HG03097 (cell line): ENCODE measurements at regions not wholly inside any gene's neighbourhood (a gene's known extent, or its start where the extent isn't known, plus 50 kb on each side); places are given as distances from the start of the nearest gene placed in this dataset.
A peak's percentile ranks its signal among the peaks of the same experiment; 100 is the strongest.
"Not testable (repeated sequence)": the region's sequence is repeated elsewhere in the genome, so short reads cannot be mapped to it uniquely, and the experiment has no call there.

Experiments
- ATAC-seq: cut with Tn5 transposase; IDR thresholded peaks from one replicate; pipeline ENCODE4 v1.9.1; 2021; ENCODE audit not compliant: unreplicated experiment, low FRiP score

DNA sequence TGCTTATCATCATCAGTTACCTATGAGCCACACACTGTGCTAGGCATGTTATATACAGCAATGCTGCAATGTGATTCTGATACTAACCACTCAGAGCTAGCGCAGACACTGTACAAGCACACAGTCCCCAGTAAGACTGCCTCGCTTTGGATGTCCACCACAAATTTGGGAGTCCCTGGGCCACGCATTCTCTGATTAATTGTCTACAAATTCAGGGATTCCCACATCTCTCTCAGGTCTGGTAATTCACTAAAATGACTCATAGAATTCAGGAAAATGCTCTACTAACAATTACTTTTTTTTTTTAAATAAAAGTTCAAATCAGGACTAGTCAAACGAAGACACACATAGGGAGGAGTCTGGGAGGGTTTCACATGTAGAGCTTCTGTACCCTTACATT, 652.1 kb upstream of the AADAT start:
- no peak for ATAC-seq

DNA sequence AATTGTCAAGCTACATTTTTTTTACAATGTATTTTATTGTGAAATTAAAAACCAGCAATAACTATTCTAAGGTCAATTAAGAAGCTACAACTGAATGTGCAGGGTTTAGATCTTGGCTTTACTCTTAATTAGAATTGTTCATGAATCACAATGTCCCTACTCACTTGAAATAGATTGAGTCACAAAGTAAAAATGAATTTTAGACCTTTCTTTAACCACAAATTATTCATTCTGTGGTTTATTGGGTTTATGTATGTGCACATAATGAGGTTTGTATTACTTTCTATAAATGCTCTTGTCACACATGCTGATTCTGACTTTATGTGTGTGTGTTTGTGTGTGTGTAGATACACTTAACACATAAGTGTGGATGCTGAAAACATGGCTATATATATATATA, 647.0 kb upstream of the AADAT start:
- ATAC-seq = no peak

DNA sequence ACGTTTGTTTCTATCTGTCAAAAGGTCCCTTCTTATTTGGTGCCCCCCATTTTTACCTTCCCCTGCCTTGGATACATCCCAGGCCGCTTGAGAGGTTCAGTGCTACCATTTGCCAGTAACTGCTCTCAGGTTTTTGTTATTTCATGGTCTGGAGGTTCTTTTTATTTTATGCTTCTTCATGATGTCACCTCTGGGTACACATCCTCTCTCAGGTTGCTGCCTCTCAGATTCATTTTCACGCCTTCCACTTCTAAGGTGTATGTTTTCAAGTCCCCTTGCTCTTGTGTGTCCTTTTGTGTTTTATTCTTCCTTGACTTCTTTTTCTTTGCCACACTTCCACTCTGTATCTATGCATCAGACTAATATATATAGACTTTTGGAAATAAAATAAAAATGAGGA, 640.1 kb upstream of the AADAT start:
- no peak for ATAC-seq

DNA sequence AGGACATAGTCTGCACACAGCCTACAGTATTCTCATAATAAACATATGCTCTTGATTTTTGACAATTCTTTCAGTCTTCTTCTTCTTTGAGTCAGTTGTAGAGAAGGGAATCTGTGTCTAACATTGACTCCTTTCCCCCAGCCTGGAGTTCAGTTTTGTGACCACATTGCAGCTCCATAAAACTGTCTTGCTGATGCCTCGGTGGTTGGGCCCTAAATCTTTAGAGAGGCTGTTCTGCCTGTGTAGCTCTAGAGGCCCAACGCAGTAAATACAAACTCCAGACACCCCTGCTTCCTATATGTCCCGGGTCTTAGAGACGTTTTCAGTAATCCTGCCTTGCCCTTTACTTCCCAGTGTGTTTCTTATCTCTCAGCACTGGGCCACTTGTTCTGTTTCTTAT, 639.5 kb upstream of the AADAT start:
- ATAC-seq = no peak

DNA sequence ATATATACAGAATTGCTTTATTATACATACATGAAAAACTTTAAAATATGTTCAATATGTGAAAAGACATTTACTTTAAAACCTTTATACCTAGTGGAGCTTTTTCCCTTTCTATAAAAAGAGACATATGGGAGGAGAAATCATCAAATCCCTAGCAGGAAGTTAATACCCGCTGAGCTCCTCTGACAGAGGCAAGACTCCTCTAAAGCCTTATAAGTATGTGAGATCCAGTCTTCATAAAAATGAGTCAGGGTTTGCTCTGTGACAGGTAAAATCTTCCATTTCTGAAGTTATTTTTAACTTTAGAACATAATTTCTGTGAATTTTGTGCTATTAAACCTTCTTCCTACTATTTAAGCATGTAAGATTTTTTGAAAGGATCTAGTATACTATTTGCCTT, 634.4 kb upstream of the AADAT start:
- no peak for ATAC-seq

DNA sequence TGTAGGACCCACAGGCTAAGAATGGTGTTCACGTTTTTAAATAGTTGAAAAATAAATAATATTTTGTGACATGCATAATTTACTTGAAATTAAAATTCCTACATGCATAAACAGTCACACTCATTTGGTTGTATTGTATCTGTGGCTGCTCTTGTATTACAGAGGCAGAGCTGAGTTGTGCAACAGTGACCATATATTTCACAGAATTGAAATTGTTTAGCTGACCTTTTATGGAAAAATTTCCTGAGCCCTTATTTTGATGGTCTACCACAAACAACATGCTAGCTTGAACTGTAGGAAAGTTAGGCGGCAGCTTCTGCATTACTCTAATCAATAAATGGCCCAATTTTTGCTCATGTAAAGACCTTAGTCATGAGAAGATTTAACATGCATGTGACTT, 633.4 kb upstream of the AADAT start:
- ATAC-seq = no peak

DNA sequence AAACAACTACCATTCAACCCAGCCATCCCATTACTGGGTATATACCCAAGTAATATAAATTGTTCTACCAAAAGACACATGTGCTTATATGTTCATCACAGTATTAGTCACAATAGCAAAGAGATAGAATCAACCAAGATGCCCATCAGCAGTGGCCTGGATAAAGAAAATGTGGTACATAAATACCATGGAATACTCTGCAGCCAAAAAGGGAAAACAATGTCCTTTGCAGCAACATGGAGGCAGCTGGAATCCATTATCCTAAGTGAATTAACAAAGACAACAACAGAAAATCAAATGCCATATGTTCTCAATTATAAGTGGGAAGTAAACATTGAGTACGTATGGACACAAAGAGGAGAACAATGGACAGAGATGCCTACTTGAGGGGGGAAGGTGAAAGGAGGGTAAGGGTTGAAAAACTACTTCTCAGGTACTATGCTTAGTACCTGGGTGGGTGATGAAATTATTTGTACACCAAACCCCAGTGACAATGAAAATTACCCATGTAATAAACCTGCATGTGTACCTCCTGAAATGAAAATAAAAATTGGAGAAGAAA, 632.1 kb upstream of the AADAT start:
- ATAC-seq = no peak

DNA sequence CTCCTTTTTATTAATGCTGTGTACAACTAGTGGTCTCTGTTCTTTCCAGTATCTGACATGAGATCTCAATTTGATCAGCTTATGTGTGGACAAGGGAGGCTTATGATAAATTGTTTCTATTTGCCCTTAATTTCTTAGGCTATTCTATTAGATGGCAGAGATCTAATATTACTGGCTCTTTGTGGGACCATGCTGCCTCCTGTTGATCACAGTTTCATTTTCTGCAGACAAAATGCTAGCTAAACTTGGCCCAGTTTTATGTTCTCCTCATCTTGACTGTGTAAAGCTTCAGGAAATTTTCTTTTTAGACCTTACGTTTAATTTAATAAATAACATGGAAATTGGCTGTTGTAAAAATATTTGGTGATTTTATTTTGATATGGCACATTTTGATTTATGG, 627.1 kb upstream of the AADAT start:
- ATAC-seq = no peak

DNA sequence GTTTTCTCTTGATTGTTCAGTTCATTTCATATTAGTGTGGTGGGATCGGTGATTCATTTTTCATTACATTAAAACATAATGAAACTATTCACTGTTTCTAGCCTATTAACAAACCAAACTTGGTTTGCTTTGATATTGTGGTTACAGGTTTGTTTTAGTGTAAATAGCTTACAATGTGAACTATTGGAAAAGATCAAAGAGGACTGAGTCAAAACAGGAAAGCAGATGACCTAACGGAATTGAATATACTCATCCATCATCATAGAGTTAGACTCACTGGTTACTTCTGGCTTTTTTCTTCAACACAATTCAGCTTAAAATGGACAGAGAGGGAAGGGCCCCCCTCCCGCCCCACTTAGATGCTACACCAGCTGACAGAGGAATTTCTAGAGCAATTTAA, 616.2 kb upstream of the AADAT start:
- ATAC-seq = no peak

DNA sequence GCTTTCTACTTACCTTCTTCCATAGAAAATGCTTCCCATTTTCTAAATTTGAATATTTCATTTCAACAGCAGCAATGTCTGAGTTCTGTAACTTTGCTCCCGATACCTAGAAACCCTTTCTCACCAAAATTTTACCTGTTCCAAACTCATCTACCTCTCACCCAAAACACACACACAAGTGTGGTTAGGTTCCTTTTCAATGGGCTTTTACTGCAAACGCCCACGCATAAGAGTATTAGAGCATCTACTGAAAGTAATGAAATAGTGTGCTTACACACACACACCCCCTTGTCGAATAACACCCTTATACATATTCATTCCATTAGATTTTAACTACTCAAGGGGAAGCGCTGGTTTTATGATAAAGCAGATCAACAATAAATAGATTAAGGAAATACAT, 610.3 kb upstream of the AADAT start:
- ATAC-seq = no peak

DNA sequence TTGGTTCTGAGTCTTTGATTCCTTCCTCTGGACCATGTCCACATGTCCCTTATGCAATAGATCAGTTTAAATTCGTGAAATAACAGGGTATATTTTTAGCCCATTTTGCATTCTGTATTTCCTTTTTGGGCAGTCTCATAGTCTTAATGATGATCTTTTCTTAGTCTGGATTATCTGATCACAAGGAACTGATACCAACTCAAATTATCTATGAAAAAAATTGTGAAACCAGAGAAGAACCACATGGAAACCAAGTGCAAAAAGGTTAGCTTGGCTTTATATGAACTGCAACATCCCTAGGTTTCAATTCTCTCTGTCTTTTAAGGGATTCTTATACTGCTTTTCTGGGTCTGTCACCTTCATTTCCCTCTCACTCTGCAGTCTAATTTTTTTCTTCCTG, 608.6 kb upstream of the AADAT start:
- peak; percentile 51 for ATAC-seq

DNA sequence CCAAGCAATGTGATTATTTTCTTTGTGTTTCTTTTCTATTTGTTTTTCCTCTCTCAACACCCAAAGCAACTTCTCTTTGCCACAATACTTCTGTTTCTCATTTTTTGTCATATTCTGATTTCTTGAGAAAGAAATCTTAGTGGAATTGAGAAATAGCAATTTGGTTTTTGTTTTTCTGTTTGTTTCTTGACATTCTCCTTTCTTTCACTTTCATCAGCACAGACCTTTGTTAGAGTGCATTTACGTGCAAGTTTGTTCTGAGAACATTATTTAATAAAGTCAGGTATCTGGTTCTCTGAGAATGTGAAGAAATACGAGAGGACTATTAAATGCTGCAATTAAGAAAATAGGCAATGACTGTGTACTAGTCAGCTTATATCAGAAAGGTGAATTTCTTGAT, 608.1 kb upstream of the AADAT start:
- no peak for ATAC-seq

DNA sequence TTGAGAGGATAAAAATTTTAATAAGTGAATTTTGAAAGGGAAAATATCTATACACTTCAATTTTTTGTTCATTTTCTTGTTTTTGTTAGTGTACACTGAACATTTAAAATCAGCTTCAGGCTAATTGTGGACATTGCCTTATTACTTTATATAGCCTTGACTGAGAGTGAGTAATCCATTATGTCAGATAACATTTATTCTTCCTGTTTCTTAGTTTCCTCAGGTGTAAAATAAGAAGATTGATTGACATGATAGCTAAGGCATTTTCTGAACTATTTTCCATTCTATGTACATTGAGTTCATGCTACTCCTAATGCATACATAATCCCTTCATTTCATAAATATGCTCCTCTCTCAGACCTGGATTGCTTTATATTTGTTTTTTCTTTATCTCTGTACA, 607.3 kb upstream of the AADAT start:
- no peak for ATAC-seq

DNA sequence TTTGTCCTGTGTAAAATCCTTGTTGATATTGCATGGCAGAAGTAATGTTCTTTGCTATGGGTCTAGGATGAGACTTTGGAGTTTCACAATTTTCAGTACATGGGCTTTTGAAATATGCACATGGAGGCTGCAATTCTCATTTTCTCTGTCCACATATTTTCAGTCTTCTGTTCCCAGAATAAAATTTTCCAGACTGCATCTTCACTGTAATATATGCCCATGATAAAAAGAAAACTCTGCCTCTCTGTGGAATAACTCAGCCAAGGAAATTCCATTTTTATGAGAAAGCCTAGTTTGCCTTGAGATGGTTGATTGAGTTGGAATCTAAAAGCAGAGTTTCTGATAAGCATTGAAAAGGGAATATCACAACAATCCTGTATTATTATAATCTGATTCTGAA, 601.4 kb upstream of the AADAT start:
- no peak for ATAC-seq

DNA sequence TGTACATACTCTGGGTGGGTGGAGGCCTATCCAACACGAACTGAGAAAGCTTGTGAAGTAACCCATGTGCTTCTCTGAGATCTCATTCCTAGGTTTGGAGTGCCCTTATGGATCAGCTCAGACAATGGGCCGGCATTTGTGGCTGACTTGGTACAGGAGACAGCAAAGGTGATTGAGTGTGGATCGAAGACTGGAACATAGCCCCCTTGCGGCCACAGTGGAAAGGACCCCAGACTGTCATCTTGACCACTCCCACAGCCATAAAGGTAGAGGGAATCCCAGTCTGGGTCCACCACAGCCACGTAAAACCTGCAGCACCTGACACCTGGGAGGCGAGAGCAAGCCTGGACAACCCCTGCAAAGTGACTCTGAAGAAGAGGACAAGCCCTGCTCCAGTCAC, 598.0 kb upstream of the AADAT start:
- no peak for ATAC-seq

DNA sequence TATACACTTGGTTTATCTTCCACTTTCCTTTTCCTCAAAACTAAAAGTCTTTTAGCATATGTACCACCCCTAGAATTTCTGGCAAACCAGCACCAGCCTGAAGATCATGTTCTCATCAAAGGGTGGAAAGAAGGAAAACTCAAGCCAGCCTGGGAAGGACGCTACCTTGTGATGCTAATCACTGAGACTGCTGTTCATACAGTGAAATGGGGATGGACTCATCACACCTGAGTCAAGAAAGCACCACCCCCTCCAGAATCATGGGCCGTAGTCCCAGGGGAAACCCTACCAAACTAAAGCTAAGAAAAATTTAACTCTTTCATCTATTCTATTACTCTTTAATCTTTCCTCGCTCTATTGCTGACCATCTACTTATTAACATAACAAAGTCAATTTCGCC, 595.9 kb upstream of the AADAT start:
- ATAC-seq = not testable (repeated sequence)

DNA sequence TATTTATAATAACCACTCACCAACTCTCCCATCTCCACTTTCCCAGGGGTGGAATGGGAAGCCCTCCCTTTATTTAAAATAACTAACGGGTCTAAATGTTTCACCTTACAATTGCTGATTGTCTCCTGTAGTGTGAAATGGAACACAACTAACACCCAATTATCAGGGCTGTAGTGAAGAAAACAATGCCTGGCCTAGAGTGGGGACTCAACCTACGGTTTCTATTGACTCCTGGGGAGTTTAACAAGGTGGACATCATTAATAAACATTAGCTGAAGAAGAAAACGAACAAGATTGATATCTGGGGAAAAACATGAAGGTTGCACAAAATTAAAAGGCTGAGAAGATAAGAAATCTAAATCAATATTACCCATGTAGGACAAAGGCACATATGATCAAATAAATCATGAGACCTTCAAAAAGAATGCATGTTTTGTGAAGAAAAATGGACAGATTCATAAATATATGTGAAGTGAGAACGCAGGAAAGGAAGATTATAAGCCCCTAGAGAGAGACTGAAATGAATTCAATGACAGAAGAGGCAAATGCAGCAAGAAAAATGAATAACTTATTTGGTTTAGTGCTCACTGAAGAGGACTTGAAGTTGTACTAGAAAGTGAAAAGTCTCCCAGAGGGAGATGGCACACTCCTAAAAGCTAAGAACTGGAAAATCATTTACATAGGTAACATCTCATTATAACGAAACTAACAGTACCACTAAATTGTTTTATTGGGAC, 593.0 kb upstream of the AADAT start:
- no peak for ATAC-seq

DNA sequence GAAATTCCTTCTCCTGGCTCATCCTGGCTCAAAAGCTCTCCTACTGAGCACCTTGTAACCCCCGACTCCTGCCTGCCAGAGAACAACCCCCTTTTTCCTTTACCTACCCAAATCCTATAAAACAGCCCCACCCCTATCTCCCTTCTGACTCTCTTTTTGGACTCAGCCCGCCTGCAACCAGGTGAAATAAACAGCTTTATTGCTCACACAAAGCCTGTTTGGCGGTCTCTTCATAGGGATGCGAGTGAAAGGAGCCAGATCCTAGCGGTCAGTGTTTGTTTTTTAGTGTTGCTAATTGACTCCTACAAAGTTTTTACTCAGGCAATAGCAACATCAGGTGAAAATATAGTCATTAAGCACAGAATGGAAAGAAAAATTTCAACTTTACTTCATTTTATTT, 592.3 kb upstream of the AADAT start:
- not testable (repeated sequence) for ATAC-seq

DNA sequence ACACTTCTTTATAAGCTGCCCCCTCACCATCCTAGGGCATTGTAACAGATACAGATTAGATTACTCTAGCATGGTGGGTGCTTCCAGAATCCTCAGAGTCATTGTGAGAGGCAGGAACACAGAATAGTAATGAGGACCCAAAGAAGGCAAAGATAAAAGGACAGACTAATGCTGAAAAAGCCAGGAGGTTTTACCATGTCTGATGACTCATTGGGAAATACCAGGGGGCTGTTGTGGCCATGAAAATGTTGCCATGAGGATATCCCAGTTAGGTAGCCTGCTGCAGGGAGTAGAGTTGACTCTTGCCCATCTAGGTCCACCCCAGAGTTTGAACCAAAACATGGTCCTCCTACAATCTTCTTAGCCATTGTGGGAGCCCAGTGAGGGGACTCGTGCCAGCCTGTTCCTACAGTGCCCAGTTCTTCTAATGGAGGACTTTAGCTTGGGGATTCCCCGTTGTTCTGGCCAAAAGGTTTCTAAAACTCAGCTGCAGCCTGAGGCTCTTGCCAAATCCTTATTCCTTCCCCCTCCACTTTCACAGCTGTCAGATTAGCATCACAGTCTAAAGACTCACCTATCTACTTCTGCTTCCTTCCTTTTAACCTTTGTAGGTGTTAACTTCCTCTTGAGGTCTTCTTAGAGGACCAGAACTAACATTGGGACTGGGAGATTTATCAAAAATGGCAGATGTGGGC, 586.0 kb upstream of the AADAT start:
- no peak for ATAC-seq

DNA sequence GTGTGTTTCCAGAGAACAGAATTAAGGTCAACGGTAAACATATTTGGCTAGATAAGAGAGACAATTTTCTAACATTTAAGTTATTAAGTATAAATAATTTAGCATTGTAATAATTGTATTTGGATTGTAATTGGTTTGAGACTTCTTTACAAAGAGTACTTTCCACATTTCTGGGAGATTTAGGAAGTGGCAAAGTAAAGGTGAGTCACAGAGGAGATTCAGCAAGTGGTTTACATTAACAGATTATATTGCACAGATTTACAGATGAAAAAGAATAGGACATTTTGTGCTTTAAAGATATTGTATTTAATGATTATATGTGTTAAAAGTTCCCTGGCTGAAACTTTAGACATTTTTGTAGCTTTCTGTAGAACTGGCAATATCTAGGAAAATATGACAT, 584.4 kb upstream of the AADAT start:
- no peak for ATAC-seq

DNA sequence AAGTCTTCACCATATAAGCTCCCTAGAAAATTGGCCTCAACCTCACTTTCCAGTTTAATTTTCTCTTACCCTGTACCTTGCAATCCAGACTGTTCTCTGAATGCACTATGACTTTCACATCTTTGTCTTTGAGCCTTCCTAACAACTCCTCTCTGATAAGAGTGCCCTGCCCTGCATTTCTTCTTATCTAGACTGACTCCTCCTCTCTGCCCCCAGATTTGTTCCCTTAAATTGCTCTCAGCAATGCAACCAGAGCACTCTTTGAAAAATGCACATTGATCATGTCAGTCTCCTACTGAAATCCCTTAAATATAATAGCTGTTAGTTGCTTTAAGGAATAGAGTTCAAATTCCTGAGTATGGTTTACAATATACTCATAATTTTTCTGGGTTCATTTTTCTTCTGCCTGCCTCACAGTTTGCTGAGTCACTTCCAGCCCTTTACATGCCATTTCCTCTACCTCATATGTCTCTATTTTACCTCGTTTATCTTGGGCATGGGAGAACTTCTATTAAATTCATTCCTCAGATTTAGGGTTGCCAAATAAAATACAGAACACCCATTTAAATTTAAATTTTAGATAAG, 582.7 kb upstream of the AADAT start:
- no peak for ATAC-seq

DNA sequence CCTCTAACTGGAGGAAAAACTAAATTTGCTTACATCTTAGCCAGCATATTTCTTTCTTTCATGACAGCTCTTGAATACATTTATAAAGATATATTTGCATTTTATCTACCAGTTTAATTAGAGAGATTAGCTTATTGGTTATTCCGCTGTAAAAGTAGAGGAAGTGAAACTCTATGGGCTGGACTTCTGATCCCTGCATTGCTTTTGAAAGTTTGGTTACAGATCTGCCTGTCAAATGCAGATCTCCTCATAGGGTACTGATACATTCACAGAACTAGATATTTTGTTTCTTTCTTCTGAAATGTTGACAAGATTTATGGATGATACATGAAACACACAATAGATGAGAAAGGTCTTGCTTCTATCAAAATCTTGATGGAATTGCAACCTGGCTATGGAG, 581.4 kb upstream of the AADAT start:
- ATAC-seq = no peak
